GM13977 (cell line): ENCODE measurements at regions not wholly inside any gene's neighbourhood (a gene's known extent, or its start where the extent isn't known, plus 50 kb on each side); places are given as distances from the start of the nearest gene placed in this dataset.

Source experiments
- DNase-seq: peaks from one replicate; pipeline ENCODE4 v3.0.0; 2012; ENCODE audit warnings: low spot score
- CTCF ChIP-seq: IDR thresholded peaks from 2 replicates; pipeline ENCODE4 v1.5.1; 2012; ENCODE audit warnings: mild to moderate bottlenecking, control low read depth; ENCODE audit not compliant: insufficient read depth; ENCODE audit errors: extremely low read depth, missing control alignments
- in situ Hi-C: fragments of 300-500 bp; cut with MboI; formaldehyde crosslinking; loops from one replicate; pipeline ENCODE4 v1.12.0; 2022; ENCODE audit warnings: low sequenced_read_pairs, low pct_unique_long_range_greater_than_20kb, mixed read lengths, inconsistent platforms; ENCODE audit not compliant: unreplicated experiment

GRCh38 chr12:107545737-107546353, 139.8 kb upstream of the PWP1 start:
- TF ChIP-seq CTCF: no peak
- no peak for DNase-seq
- in situ Hi-C loops: no loop called here

GRCh38 chr12:107547389-107547788, 138.2 kb upstream of the PWP1 start:
- in situ Hi-C loops: no loop called here
- TF ChIP-seq CTCF: no peak
- no peak for DNase-seq

- no peak for DNase-seq
- in situ Hi-C loops: no loop called here
- TF ChIP-seq CTCF: no peak
Measured at GRCh38 chr12:107549651-107550480, 135.7 kb upstream of the PWP1 start.

- DNase-seq: no peak
- in situ Hi-C loops: no loop called here
- no peak for TF ChIP-seq CTCF
Measured at GRCh38 chr12:107551434-107551833, 134.2 kb upstream of the PWP1 start.

- TF ChIP-seq CTCF: no peak
- in situ Hi-C loops: no loop called here
- no peak for DNase-seq
Measured at GRCh38 chr12:107552263-107552662, 133.3 kb upstream of the PWP1 start.

- no peak for TF ChIP-seq CTCF
- in situ Hi-C loops: no loop called here
- no peak for DNase-seq
Measured at GRCh38 chr12:107553211-107553765, 132.3 kb upstream of the PWP1 start.
